VCaP (cell line): ENCODE measurements at regions not wholly inside any gene's neighbourhood (a gene's known extent, or its start where the extent isn't known, plus 50 kb on each side); places are given as distances from the start of the nearest gene placed in this dataset.

Source experiments
- H3K27ac ChIP-seq: fragments of 450-650 bp; 2 replicates; pipeline ENCODE4 v1.5.1; 2017
- TF ChIP-seq, protein P1 (sequence below): fragments of 450-650 bp; conservative IDR thresholded peaks from 2 replicates; pipeline ENCODE4 v1.5.1; 2017; ENCODE audit warnings: mild to moderate bottlenecking, moderate library complexity

DNA sequence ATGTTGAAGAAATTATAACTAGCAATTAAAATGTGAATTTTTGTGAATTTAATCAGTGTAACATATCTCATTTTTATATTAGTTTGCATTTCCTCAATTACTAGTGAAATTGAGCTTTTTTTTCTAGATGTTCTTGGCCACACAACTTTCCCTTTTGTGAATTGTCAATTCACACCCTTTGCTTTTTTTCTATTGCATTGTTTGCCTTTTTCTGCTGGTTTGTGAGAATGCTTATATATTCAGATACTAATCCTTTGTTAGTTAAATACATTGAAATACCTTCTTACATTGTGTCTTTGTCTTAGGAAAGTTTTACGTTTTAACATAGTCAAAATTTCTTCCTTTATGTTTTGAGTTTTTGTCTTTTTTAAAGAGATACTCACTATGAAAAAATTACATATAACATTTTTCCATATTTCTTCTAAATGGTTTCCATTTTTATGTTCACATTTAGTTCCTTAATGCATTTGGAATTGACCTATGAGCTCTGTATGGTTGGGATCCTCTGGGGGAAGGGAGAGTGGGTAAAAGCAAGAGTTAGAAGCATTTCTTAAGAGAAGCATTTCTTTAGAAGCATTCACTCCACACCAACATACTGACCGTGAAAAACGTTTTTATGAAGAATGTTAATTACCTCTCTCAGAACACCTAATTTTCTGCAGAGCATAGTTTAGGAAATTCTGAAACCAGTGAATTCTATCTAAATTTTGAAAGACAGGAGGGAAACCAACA, 126.0 kb downstream of the CAPZA3 start:
- TF ChIP-seq, protein P1, sequence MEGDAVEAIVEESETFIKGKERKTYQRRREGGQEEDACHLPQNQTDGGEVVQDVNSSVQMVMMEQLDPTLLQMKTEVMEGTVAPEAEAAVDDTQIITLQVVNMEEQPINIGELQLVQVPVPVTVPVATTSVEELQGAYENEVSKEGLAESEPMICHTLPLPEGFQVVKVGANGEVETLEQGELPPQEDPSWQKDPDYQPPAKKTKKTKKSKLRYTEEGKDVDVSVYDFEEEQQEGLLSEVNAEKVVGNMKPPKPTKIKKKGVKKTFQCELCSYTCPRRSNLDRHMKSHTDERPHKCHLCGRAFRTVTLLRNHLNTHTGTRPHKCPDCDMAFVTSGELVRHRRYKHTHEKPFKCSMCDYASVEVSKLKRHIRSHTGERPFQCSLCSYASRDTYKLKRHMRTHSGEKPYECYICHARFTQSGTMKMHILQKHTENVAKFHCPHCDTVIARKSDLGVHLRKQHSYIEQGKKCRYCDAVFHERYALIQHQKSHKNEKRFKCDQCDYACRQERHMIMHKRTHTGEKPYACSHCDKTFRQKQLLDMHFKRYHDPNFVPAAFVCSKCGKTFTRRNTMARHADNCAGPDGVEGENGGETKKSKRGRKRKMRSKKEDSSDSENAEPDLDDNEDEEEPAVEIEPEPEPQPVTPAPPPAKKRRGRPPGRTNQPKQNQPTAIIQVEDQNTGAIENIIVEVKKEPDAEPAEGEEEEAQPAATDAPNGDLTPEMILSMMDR, result no peak

DNA sequence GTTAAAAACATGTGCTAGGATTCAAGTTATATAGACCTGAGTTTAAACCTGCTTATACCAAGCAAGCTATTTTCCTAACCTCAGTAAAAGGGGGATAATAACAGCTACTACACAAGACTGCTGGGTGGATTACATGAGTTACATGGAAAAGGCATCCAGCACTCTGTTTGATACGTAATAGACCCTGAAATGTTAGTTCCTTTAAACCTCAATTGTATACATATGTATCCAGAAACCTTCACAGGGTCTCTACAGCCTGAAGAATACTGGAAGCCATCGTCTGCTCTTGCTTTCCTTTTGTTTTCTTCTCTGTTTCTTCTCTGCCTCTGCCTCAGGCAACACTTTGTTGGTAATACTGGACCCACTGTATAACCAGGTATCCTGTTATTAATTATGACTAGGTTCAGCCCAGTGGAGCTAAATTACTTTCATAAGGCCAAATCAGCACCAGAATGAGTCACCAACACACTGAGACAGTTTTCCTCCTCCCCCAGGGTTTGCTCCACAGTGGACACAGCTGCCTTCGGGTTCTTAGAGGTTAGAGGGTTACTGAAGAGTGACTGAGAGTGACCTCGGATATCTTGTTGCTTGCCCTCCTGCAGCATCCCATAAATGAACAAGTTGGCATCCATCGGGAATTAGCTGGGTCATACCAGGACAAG, 127.1 kb downstream of the CAPZA3 start:
- H3K27ac ChIP-seq, result no peak overlapping the region

More for the DNA sequence above, 126.0 kb downstream of the CAPZA3 start:
- H3K27ac ChIP-seq, result no peak overlapping the region

DNA sequence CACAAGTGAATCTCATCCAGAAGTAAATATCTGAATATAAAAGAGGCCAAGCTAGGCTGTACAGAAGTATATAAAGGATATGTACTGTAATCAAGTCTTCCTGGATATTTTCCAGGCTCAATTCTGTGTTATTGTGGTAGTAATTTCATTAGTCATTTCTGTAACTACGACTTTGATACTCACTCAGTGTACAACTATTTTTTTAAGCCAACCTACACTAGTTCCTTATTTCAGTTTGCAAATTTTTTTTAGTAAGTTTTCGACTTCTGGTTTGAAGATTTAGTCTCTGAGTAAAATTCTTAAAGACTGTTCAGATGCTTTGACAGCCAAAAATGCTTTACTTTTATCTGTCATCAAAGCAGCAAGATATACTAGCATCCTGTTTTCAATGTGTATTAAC, 130.8 kb downstream of the CAPZA3 start:
- no peak overlapping the region for H3K27ac ChIP-seq
- TF ChIP-seq, protein P1, result no peak

More for the DNA sequence above, 127.1 kb downstream of the CAPZA3 start:
- TF ChIP-seq, protein P1, result no peak

- TF ChIP-seq, protein P1, result no peak
Measured at GRCh38 chr12:18872770-18873169, 134.9 kb downstream of the CAPZA3 start.

DNA sequence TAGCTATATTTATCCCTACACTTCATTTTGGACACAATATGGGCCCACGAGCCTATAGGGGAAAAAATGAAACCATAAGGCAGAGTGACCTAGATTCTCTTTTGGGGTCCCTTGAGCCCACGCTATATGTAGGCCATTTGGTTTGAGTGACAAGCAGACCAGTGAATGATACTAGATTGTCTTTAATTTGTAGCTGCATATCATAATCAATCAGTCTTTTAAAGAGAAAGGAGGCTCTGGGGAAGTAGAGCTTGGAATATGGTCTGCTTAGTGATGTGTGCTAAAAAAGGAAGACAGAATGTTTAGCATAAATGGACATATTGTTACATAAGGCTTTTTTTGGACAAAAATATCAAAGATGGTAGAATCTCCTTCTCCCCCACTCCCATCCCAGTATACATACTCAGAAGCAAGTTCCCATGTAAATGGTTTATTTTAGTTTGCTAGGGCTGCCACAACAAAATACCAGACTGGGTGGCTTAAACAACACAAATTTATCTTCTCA, 140.8 kb downstream of the CAPZA3 start:
- TF ChIP-seq, protein P1, result no peak
- no peak overlapping the region for H3K27ac ChIP-seq

More at GRCh38 chr12:18872770-18873169, 134.9 kb downstream of the CAPZA3 start:
- H3K27ac ChIP-seq, result no peak overlapping the region

DNA sequence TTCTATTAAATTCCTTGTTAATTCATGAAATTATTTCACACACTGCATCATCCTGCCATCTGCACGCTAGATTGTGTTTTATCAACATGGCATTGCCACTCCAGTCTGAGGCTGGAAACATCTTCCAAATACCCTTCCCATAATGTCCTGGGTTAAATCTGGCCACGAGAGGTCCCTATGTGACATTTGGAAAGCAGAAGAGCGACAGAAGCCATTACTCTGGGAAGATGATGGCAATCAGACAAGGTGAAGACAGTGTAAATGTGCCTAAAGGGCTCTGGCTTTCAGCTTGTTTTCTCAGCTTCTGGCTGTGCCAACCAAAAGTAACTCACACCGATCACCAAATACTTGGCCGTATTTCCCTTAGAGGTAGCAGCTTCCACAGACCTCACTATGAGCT, 144.8 kb downstream of the CAPZA3 start:
- TF ChIP-seq, protein P1, result peak; percentile 16; the same call in 1 of the 2 replicates
- H3K27ac ChIP-seq, result no peak overlapping the region

DNA sequence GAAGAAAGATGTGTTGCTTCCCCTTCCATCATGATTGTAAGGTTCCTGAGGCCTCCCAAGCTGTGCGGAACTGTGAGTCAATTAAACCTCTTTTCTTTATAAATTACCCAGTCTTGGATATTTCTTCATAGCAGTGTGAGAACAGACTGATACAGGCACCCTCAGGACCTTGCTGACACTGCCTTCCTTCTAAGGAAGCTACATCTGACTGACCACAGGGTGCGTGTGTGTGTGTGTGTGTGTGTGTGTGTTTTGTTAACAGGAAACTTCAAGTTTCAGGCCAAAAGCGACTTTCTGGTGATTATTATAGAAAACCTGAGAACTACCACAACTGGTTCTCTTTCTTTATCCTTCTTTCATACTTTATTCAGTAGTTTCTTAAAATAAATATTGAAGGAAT, 149.0 kb downstream of the CAPZA3 start:
- TF ChIP-seq, protein P1, result no peak
- H3K27ac ChIP-seq, result no peak overlapping the region
